ENCODE measurements at regions not wholly inside any gene's neighbourhood (a gene's known extent, or its start where the extent isn't known, plus 50 kb on each side); places are given as distances from the start of the nearest gene placed in this dataset.

DNA sequence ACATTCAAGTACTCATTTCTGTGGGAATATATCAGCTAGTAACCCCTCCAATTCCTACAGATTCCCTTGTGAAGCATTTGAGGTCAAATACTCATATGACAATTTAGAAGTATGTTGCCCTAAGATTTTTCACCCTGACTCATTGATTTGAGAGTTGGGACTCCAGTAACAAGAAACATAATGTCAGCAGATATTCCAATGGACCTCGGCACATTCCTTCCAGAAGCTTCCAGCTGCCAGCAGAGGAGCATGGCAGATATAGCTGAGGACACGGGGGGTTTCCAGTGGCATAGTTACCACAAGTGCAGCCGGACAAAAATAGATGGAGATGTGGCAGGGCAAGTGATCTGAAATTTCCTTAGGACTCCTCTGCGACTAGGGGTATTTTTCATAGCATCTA, 101.9 kb upstream of the ARHGAP28 start:
- no peaks in the 10 kb centered on the region for H3K9me3 ChIP-seq
- no peaks in the 10 kb centered on the region for H3K4me1 ChIP-seq (ENCODE audit: low read depth)
- intact Hi-C loops (cut with DNase I, micrococcal nuclease) = no loop called here
- no peak overlapping the region for H3K4me3 ChIP-seq
- TF ChIP-seq, protein P1, sequence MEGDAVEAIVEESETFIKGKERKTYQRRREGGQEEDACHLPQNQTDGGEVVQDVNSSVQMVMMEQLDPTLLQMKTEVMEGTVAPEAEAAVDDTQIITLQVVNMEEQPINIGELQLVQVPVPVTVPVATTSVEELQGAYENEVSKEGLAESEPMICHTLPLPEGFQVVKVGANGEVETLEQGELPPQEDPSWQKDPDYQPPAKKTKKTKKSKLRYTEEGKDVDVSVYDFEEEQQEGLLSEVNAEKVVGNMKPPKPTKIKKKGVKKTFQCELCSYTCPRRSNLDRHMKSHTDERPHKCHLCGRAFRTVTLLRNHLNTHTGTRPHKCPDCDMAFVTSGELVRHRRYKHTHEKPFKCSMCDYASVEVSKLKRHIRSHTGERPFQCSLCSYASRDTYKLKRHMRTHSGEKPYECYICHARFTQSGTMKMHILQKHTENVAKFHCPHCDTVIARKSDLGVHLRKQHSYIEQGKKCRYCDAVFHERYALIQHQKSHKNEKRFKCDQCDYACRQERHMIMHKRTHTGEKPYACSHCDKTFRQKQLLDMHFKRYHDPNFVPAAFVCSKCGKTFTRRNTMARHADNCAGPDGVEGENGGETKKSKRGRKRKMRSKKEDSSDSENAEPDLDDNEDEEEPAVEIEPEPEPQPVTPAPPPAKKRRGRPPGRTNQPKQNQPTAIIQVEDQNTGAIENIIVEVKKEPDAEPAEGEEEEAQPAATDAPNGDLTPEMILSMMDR (IDR thresholded peaks at IDR 0.05) = no peak
- H3K36me3 ChIP-seq (ENCODE audit: low read depth) = no peaks in the 10 kb centered on the region
- DNase-seq (no peak), ATAC-seq (no peak)

DNA sequence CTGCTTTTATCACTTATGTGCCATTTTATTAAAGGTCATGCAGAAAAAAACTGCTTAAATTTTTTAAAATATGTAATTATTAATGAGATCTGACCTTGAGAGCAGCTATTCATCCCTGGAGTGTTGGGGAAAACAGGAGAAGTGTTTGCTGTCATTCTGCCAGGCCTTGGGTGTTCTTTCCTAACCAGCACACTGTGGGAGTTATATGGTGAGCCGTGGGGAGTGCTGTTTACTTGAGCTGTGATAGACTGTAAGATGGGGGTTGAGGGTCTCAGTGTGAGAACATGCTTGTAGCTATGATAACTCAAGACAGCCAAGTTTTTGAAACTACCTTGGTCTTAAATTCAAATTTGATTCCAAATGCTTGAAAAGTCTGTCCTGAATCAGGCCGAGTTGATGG, 101.3 kb upstream of the ARHGAP28 start:
- no peak for ATAC-seq
- no peak for DNase-seq
- Histone ChIP-seq H3K4me3 (no peak overlapping the region), H3K36me3 (ENCODE audit: low read depth) (no peaks in the 10 kb centered on the region), H3K9me3 (no peaks in the 10 kb centered on the region), H3K4me1 (ENCODE audit: low read depth) (no peaks in the 10 kb centered on the region)
- intact Hi-C loops (cut with DNase I, micrococcal nuclease) = no loop called here
- TF ChIP-seq, protein P1 (IDR thresholded peaks at IDR 0.05) = no peak

DNA sequence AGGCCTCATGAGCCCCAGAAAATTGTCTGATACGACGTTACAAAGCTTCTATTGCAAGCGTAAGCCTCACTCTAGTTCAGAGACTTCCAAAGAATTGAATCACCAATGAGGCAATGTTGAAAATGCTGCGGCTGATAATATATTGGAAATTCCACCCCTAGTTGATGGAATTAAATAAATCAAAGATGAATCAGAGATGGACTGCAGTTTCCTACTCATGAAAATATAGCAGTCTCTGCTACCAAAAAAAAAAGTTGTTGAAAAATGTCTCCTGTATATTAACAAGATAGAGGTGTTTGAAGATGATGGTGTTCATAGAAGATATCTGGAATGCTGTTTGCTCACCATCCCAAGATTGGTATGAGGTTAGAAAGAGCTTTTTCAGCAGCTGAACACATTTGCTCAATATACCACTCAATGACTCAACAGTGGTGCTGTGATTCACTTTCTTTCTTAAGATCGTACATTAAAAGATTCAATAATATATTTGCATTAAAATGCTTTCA, 99.8 kb upstream of the ARHGAP28 start:
- TF ChIP-seq, protein P1 (IDR thresholded peaks at IDR 0.05) = no peak
- DNase-seq = no peak
- H3K9me3 ChIP-seq = no peaks in the 10 kb centered on the region
- no peaks in the 10 kb centered on the region for H3K4me1 ChIP-seq (ENCODE audit: low read depth)
- no peak for ATAC-seq
- H3K36me3 ChIP-seq (ENCODE audit: low read depth) = no peaks in the 10 kb centered on the region
- intact Hi-C loops (cut with DNase I, micrococcal nuclease) = no loop called here
- no peak overlapping the region for H3K4me3 ChIP-seq

DNA sequence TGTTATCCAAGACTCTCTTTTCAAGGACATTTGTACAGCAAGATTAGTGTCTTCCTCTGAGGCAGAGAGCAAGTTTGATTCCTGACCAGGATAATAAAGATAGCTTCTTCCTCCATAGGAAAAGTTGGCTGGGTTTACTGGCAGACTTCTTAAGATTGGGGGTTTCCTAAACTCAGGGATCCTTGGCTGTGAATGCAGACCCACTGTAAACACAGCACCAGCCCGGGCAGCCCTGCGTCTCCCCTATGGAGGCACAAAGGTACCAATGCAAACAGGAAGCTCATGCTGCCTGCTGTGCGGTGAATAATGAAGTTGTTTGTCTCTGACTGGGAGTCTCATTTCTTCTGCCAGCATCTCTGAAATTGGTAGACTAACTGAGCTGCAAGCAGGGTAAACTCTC, 96.2 kb upstream of the ARHGAP28 start:
- DNase-seq (no peak), ATAC-seq (no peak)
- intact Hi-C loops (cut with DNase I, micrococcal nuclease) = no loop called here
- H3K36me3 ChIP-seq (ENCODE audit: low read depth) = no peaks in the 10 kb centered on the region
- no peaks in the 10 kb centered on the region for H3K4me1 ChIP-seq (ENCODE audit: low read depth)
- no peaks in the 10 kb centered on the region for H3K9me3 ChIP-seq
- H3K4me3 ChIP-seq = no peak overlapping the region
- TF ChIP-seq, protein P1 (IDR thresholded peaks at IDR 0.05) = no peak

DNA sequence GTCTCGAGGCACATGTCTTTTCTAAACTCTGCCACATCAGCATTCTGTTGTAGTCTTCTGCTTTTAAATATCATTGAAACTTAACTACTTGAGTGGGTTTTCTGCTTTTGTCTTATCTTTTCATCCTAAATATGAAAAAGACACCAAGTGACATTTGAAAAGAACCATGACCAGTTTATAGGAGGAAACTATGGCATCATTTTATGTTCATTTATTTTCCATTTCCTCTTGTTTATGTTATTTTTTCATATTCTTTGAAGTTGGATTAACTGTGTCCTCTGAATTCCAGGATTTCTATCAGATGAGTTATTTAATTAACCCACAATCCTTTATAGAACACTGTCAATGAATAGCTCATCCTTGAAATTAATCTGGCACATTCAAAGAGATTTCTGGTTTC, 93.4 kb upstream of the ARHGAP28 start:
- TF ChIP-seq, protein P1 (IDR thresholded peaks at IDR 0.05) = no peak
- ATAC-seq = no peak
- H3K36me3 ChIP-seq (ENCODE audit: low read depth) = no peaks in the 10 kb centered on the region
- intact Hi-C loops (cut with DNase I, micrococcal nuclease) = no loop called here
- H3K9me3 ChIP-seq = no peaks in the 10 kb centered on the region
- H3K4me1 ChIP-seq (ENCODE audit: low read depth) = no peaks in the 10 kb centered on the region
- no peak for DNase-seq
- H3K4me3 ChIP-seq = no peak overlapping the region

DNA sequence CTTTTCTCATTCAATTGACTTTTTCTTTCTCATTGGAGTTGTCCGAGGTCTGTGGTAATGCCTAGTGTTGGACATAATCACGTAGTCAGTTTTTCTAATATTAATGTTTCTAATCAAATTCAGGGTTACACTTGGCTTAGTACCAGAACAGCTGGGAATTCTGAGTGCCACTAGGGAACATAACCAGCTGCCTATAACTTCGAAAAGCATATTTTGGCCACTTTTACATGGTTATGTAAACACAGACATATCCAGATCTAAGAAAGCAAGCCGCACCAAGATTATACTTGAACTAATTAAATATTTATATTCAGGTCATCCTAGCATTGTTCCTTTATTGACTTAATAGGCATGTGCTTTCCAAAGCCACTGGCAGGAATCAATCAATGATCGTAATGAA, 91.1 kb upstream of the ARHGAP28 start:
- ATAC-seq (no peak), DNase-seq (no peak)
- no peaks in the 10 kb centered on the region for H3K36me3 ChIP-seq (ENCODE audit: low read depth)
- no peaks in the 10 kb centered on the region for H3K9me3 ChIP-seq
- no peak overlapping the region for H3K4me3 ChIP-seq
- intact Hi-C loops (cut with DNase I, micrococcal nuclease) = no loop called here
- TF ChIP-seq, protein P1 (IDR thresholded peaks at IDR 0.05) = no peak
- no peaks in the 10 kb centered on the region for H3K4me1 ChIP-seq (ENCODE audit: low read depth)

Measured in mucosa of descending colon (tissue), 3 donors.